ENCODE measurements at regions not wholly inside any gene's neighbourhood (a gene's known extent, or its start where the extent isn't known, plus 50 kb on each side); places are given as distances from the start of the nearest gene placed in this dataset.
A peak's percentile ranks its signal among the peaks of the same experiment; 100 is the strongest.

GRCh38 chr5:158393457-158393856 lies 534.5 kb upstream of the CLINT1 start:
- no peak for DNase-seq

- no peak for DNase-seq
Observed at GRCh38 chr5:158392753-158393152, 533.8 kb upstream of the CLINT1 start.

- DNase-seq = no peak
Observed at GRCh38 chr5:158390577-158390976, 531.6 kb upstream of the CLINT1 start.

GRCh38 chr5:158389786-158390185 lies 530.8 kb upstream of the CLINT1 start:
- DNase-seq = no peak

- no peak for DNase-seq
Observed at GRCh38 chr5:158388021-158388420, 529.1 kb upstream of the CLINT1 start.

- DNase-seq = no peak
Observed at GRCh38 chr5:158387499-158387898, 528.6 kb upstream of the CLINT1 start.

- no peak for DNase-seq
Observed at GRCh38 chr5:158385982-158386381, 527.0 kb upstream of the CLINT1 start.

GRCh38 chr5:158384535-158385481 lies 525.9 kb upstream of the CLINT1 start:
- no peak for DNase-seq

- DNase-seq = no peak
Observed at GRCh38 chr5:158383486-158383885, 524.5 kb upstream of the CLINT1 start.

- DNase-seq = no peak
Observed at GRCh38 chr5:158382473-158382872, 523.5 kb upstream of the CLINT1 start.

- DNase-seq = no peak
Observed at GRCh38 chr5:158381614-158382160, 522.7 kb upstream of the CLINT1 start.

- DNase-seq = no peak
Observed at GRCh38 chr5:158380661-158381060, 521.7 kb upstream of the CLINT1 start.

- DNase-seq = no peak
Observed at GRCh38 chr5:158378931-158379330, 520.0 kb upstream of the CLINT1 start.

GRCh38 chr5:158376679-158377078 lies 517.7 kb upstream of the CLINT1 start:
- no peak for DNase-seq

- no peak for DNase-seq
Observed at GRCh38 chr5:158375531-158375930, 516.6 kb upstream of the CLINT1 start.

- DNase-seq = no peak
Observed at GRCh38 chr5:158373608-158374395, 514.9 kb upstream of the CLINT1 start.

- no peak for DNase-seq
Observed at GRCh38 chr5:158369241-158369640, 510.3 kb upstream of the CLINT1 start.

GRCh38 chr5:158368686-158369085 lies 509.7 kb upstream of the CLINT1 start:
- DNase-seq = no peak

GRCh38 chr5:158364367-158364766 lies 505.4 kb upstream of the CLINT1 start:
- no peak for DNase-seq

GRCh38 chr5:158354958-158355357 lies 496.0 kb upstream of the CLINT1 start:
- DNase-seq = no peak

- peak; percentile 58 for DNase-seq
Observed at GRCh38 chr5:158351485-158352125, 492.7 kb upstream of the CLINT1 start.

GRCh38 chr5:158349987-158350386 lies 491.0 kb upstream of the CLINT1 start:
- no peak for DNase-seq

- no peak for DNase-seq
Observed at GRCh38 chr5:158344376-158344775, 485.4 kb upstream of the CLINT1 start.

All from DMS79 (cell line).